ENCODE measurements at regions not wholly inside any gene's neighbourhood (a gene's known extent, or its start where the extent isn't known, plus 50 kb on each side); places are given as distances from the start of the nearest gene placed in this dataset.

DNA sequence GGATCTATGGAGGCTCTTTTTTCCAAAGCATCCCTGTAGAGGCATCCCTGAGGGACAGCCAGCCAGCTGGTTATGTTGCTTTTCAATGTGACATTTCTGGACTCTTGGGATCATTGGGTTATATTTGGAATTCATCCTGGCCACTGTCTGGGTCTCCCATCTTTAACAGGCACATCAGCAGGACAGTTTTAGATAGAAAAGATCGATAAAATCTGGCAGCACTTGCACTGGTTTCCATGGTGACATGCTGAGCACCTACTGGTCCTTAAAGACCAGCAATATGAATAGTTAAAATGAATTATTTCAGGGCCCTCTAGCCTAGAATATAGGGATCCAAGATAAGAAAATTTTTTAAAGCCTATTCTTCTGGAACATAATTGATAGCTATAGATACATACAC is 151.6 kb downstream of the KDR start:
- Histone ChIP-seq H3K9me3 (no peaks in the 10 kb centered on the region), H3K9ac (ENCODE audit: low read depth in 2 of 2, low read length in 2 of 2) (no peak overlapping the region), H3K36me3 (no peaks in the 10 kb centered on the region), H3K4me1 (no peaks in the 10 kb centered on the region), H3K27ac (no peak overlapping the region), H3K27me3 (no peaks in the 10 kb centered on the region), H3K4me3 (no peak overlapping the region)
- intact Hi-C loops (cut with DNase I): loop anchor here (10.0 kb wide), 1 partner anchor 351 kb away; no protein-coding TSS in a partner anchor
- TF ChIP-seq, protein P1, sequence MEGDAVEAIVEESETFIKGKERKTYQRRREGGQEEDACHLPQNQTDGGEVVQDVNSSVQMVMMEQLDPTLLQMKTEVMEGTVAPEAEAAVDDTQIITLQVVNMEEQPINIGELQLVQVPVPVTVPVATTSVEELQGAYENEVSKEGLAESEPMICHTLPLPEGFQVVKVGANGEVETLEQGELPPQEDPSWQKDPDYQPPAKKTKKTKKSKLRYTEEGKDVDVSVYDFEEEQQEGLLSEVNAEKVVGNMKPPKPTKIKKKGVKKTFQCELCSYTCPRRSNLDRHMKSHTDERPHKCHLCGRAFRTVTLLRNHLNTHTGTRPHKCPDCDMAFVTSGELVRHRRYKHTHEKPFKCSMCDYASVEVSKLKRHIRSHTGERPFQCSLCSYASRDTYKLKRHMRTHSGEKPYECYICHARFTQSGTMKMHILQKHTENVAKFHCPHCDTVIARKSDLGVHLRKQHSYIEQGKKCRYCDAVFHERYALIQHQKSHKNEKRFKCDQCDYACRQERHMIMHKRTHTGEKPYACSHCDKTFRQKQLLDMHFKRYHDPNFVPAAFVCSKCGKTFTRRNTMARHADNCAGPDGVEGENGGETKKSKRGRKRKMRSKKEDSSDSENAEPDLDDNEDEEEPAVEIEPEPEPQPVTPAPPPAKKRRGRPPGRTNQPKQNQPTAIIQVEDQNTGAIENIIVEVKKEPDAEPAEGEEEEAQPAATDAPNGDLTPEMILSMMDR (IDR thresholded peaks at IDR 0.05): no peak
- DNase-seq: no peak

DNA sequence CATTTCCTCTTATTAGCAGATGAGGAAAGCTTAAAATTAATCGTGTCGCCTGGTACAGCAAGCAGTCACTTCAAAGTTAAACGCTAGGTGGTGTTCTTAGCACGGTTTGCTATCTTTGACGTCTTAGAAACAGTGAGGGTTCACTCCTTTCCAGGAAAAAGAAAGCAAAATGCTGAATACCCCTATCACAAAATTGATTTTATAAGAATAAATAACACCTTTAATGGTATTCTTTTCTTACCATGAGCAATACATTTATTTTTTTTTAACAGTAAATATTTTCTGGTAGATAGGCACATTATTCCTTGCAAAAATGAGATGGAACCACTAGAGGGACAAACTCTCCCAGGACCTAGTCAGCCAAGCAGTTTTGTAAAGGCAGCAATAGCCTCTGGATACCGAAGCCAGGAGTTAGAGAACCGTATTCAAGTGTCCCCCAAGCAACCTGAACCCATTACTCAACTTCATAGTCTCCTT is 153.9 kb downstream of the KDR start:
- H3K4me1 ChIP-seq: no peaks in the 10 kb centered on the region
- H3K36me3 ChIP-seq: no peaks in the 10 kb centered on the region
- TF ChIP-seq, protein P1 (IDR thresholded peaks at IDR 0.05): peak; percentile 45
- no peak overlapping the region for H3K27ac ChIP-seq
- no peak overlapping the region for H3K4me3 ChIP-seq
- no peaks in the 10 kb centered on the region for H3K27me3 ChIP-seq
- no peaks in the 10 kb centered on the region for H3K9me3 ChIP-seq
- intact Hi-C loops (cut with DNase I): loop anchor here (10.0 kb wide), 1 partner anchor 353 kb away; no protein-coding TSS in a partner anchor
- DNase-seq: no peak
- no peak overlapping the region for H3K9ac ChIP-seq (ENCODE audit: low read depth in 2 of 2, low read length in 2 of 2)

- Histone ChIP-seq H3K27me3 (no peaks in the 10 kb centered on the region), H3K4me3 (no peak overlapping the region), H3K9me3 (no peaks in the 10 kb centered on the region), H3K9ac (ENCODE audit: low read depth in 2 of 2, low read length in 2 of 2) (no peak overlapping the region), H3K36me3 (no peaks in the 10 kb centered on the region), H3K4me1 (no peaks in the 10 kb centered on the region), H3K27ac (no peak overlapping the region)
- no peak for DNase-seq
- intact Hi-C loops (cut with DNase I): no loop called here
- TF ChIP-seq, protein P1 (IDR thresholded peaks at IDR 0.05): no peak
Measured at GRCh38 chr4:54967289-54967688, 158.1 kb downstream of the KDR start.

DNA sequence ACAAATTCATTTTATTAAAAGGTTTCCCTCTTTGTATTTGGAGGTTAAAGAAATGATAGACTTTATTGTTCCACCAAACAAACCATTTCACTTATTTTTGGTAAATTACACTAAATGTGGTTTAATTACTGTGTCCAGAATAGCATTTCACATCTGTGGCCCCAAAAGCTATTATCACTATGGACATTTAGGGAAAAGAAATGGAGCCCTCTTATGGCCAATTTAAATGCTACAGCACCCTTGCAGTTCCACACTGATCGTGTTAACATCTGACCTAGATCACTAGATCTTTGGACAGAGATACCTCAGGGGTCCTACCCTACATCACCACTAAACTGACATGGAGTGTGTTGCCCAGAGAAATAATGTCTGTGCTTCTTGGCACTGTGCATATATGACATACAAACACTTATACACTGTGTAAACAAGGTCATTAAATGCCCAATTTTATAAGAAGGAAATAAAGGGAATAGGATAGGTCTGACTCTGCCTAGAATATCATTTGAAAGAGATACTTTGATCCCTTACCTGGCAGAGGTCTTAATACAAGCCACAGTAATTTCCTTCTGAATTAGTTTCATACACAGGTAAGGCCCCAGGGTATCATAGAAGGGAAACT is 163.9 kb downstream of the KDR start:
- no peak for DNase-seq
- TF ChIP-seq, protein P1 (IDR thresholded peaks at IDR 0.05): peak; percentile 13
- intact Hi-C loops (cut with DNase I): loop anchor here (5.0 kb wide), 1 partner anchor 639 kb away; no protein-coding TSS in a partner anchor
- H3K9me3 ChIP-seq: no peaks in the 10 kb centered on the region
- no peak overlapping the region for H3K27ac ChIP-seq
- H3K27me3 ChIP-seq: no peaks in the 10 kb centered on the region
- no peak overlapping the region for H3K4me3 ChIP-seq
- H3K36me3 ChIP-seq: no peaks in the 10 kb centered on the region
- H3K9ac ChIP-seq (ENCODE audit: low read depth in 2 of 2, low read length in 2 of 2): no peak overlapping the region
- no peaks in the 10 kb centered on the region for H3K4me1 ChIP-seq

DNA sequence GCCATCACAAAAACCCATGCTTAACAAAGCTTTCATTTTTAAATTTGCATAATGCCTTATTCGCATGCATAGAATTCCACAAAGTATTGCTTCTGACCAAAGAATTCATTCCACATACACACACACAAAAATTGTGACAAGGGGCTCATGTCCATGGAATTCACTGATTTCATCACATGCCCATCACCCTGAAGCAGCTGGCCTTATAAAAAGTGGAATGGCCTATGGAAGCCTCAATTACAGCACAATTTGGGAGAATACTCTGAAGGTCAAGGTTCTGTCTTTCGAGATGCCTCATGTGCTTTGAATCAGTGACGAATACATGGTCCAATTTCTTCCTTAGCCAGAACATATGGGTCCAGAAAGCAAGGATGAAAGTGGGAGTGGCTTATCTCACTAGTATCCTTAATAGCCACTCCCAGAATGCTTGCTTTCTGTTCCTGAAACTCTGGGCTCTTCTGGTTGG is 165.7 kb downstream of the KDR start:
- intact Hi-C loops (cut with DNase I): loop anchor here (5.0 kb wide), 1 partner anchor 637 kb away; no protein-coding TSS in a partner anchor
- Histone ChIP-seq H3K9ac (ENCODE audit: low read depth in 2 of 2, low read length in 2 of 2) (no peak overlapping the region), H3K27ac (no peak overlapping the region), H3K4me3 (no peak overlapping the region), H3K36me3 (no peaks in the 10 kb centered on the region), H3K4me1 (no peaks in the 10 kb centered on the region), H3K27me3 (no peaks in the 10 kb centered on the region), H3K9me3 (no peaks in the 10 kb centered on the region)
- no peak for DNase-seq
- TF ChIP-seq, protein P1 (IDR thresholded peaks at IDR 0.05): no peak
